HAP-1 (cell line): ENCODE measurements at regions not wholly inside any gene's neighbourhood (a gene's known extent, or its start where the extent isn't known, plus 50 kb on each side); places are given as distances from the start of the nearest gene placed in this dataset.
"Not testable (repeated sequence)": the region's sequence is repeated elsewhere in the genome, so short reads cannot be mapped to it uniquely, and the experiment has no call there.

Experiments used
- DNase-seq, 2 experiments: peaks; one replicate each; pipeline ENCODE4 v3.0.0-alpha.2; 2016 to 2020; ENCODE audit warnings: low spot score in 2 of 2
- H3K27me3 ChIP-seq: fragments of 250-450 bp; sonication (Bioruptor Pico); 2 replicates; pipeline ENCODE4 v1.5.1; 2020; ENCODE audit warnings: low read depth, mild to moderate bottlenecking, moderate library complexity
- H3K36me3 ChIP-seq: fragments of 250-450 bp; sonication (Bioruptor Pico); replicated peaks from 2 replicates; pipeline ENCODE4 v1.5.1; 2020; ENCODE audit warnings: mild to moderate bottlenecking
- H3K4me1 ChIP-seq: fragments of 250-450 bp; sonication (Bioruptor Pico); 2 replicates; pipeline ENCODE4 v1.5.1; 2020; ENCODE audit warnings: mild to moderate bottlenecking
- H3K4me3 ChIP-seq: fragments of 250-450 bp; sonication (Bioruptor Pico); 2 replicates; pipeline ENCODE4 v1.5.1; 2020; ENCODE audit warnings: mild to moderate bottlenecking, moderate library complexity
- H3K9me3 ChIP-seq: fragments of 250-450 bp; sonication (Bioruptor Pico); 2 replicates; pipeline ENCODE4 v1.5.1; 2020; ENCODE audit warnings: mild to moderate bottlenecking, moderate library complexity
- in situ Hi-C: fragments of 300-500 bp; cut with MboI; formaldehyde crosslinking; loops from 3 replicates; pipeline ENCODE4 v1.14.3; 2020; ENCODE audit warnings: low sequenced_read_pairs, inconsistent platforms, mixed read lengths

GRCh38 chr12:131333621-131334440 is 377.1 kb upstream of the SFSWAP start:
- H3K27me3 ChIP-seq = no peaks in the 10 kb centered on the region
- in situ Hi-C loops = no loop called here
- H3K4me1 ChIP-seq = no peaks in the 10 kb centered on the region

GRCh38 chr12:131334835-131335234 is 376.1 kb upstream of the SFSWAP start:
- Histone ChIP-seq H3K9me3 (no peaks in the 10 kb centered on the region), H3K4me1 (no peaks in the 10 kb centered on the region), H3K36me3 (no peaks in the 10 kb centered on the region), H3K4me3 (no peak overlapping the region), H3K27me3 (no peaks in the 10 kb centered on the region)
- no peak for DNase-seq
- in situ Hi-C loops = no loop called here

More at GRCh38 chr12:131333621-131334440, 377.1 kb upstream of the SFSWAP start:
- Histone ChIP-seq H3K4me3 (no peak overlapping the region), H3K36me3 (no peaks in the 10 kb centered on the region), H3K9me3 (no peaks in the 10 kb centered on the region)
- no peak for DNase-seq

- no peak for DNase-seq
- H3K36me3 ChIP-seq = no peaks in the 10 kb centered on the region
- no peaks in the 10 kb centered on the region for H3K4me1 ChIP-seq
- no peaks in the 10 kb centered on the region for H3K9me3 ChIP-seq
- H3K27me3 ChIP-seq = no peaks in the 10 kb centered on the region
- in situ Hi-C loops = no loop called here
- H3K4me3 ChIP-seq = no peak overlapping the region
Measured at GRCh38 chr12:131335456-131335855, 375.4 kb upstream of the SFSWAP start.

GRCh38 chr12:131337861-131338260 is 373.0 kb upstream of the SFSWAP start:
- DNase-seq, H3K36me3 ChIP-seq, in situ Hi-C loops, H3K9me3 ChIP-seq, H3K4me1 ChIP-seq, H3K4me3 ChIP-seq, H3K27me3 ChIP-seq: not testable (repeated sequence)

GRCh38 chr12:131340616-131341210 is 370.2 kb upstream of the SFSWAP start:
- in situ Hi-C loops = no loop called here
- no peak for DNase-seq

GRCh38 chr12:131341608-131342007 is 369.3 kb upstream of the SFSWAP start:
- DNase-seq = not testable (repeated sequence)

More at GRCh38 chr12:131340616-131341210, 370.2 kb upstream of the SFSWAP start:
- no peaks in the 10 kb centered on the region for H3K36me3 ChIP-seq
- H3K4me1 ChIP-seq = no peaks in the 10 kb centered on the region
- H3K9me3 ChIP-seq = no peaks in the 10 kb centered on the region
- H3K4me3 ChIP-seq = no peak overlapping the region
- H3K27me3 ChIP-seq = no peaks in the 10 kb centered on the region

GRCh38 chr12:131343436-131343835 is 367.5 kb upstream of the SFSWAP start:
- DNase-seq, H3K9me3 ChIP-seq, H3K36me3 ChIP-seq, H3K4me3 ChIP-seq, H3K27me3 ChIP-seq, in situ Hi-C loops, H3K4me1 ChIP-seq: not testable (repeated sequence)

More at GRCh38 chr12:131341608-131342007, 369.3 kb upstream of the SFSWAP start:
- in situ Hi-C loops, H3K27me3 ChIP-seq, H3K9me3 ChIP-seq, H3K4me1 ChIP-seq, H3K4me3 ChIP-seq, H3K36me3 ChIP-seq: not testable (repeated sequence)

- H3K4me3 ChIP-seq, H3K27me3 ChIP-seq, H3K9me3 ChIP-seq, H3K36me3 ChIP-seq, H3K4me1 ChIP-seq, DNase-seq, in situ Hi-C loops: not testable (repeated sequence)
Measured at GRCh38 chr12:131344715-131345520, 366.0 kb upstream of the SFSWAP start.

- Histone ChIP-seq H3K27me3 (no peaks in the 10 kb centered on the region), H3K4me1 (no peaks in the 10 kb centered on the region), H3K36me3 (no peaks in the 10 kb centered on the region), H3K4me3 (no peak overlapping the region), H3K9me3 (no peaks in the 10 kb centered on the region)
- in situ Hi-C loops = no loop called here
- DNase-seq = no peak
Measured at GRCh38 chr12:131345521-131346436, 365.1 kb upstream of the SFSWAP start.

- no peak overlapping the region for H3K4me3 ChIP-seq
- H3K4me1 ChIP-seq = no peaks in the 10 kb centered on the region
- H3K27me3 ChIP-seq = no peaks in the 10 kb centered on the region
- H3K9me3 ChIP-seq = no peaks in the 10 kb centered on the region
- no peaks in the 10 kb centered on the region for H3K36me3 ChIP-seq
- no peak for DNase-seq
- in situ Hi-C loops = no loop called here
Measured at GRCh38 chr12:131346555-131347344, 364.1 kb upstream of the SFSWAP start.

- no peaks in the 10 kb centered on the region for H3K9me3 ChIP-seq
- no peaks in the 10 kb centered on the region for H3K36me3 ChIP-seq
- no peak for DNase-seq
- in situ Hi-C loops = no loop called here
- no peaks in the 10 kb centered on the region for H3K4me1 ChIP-seq
- H3K27me3 ChIP-seq = no peaks in the 10 kb centered on the region
- no peak overlapping the region for H3K4me3 ChIP-seq
Measured at GRCh38 chr12:131347345-131347714, 363.6 kb upstream of the SFSWAP start.

- Histone ChIP-seq H3K4me3 (no peak overlapping the region), H3K9me3 (no peaks in the 10 kb centered on the region), H3K4me1 (no peaks in the 10 kb centered on the region), H3K27me3 (no peaks in the 10 kb centered on the region), H3K36me3 (no peaks in the 10 kb centered on the region)
- no peak for DNase-seq
- in situ Hi-C loops = no loop called here
Measured at GRCh38 chr12:131347732-131348131, 363.2 kb upstream of the SFSWAP start.

- Histone ChIP-seq H3K27me3 (no peaks in the 10 kb centered on the region), H3K36me3 (no peaks in the 10 kb centered on the region), H3K4me1 (no peaks in the 10 kb centered on the region), H3K4me3 (no peak overlapping the region), H3K9me3 (no peaks in the 10 kb centered on the region)
- no peak for DNase-seq
- in situ Hi-C loops = no loop called here
Measured at GRCh38 chr12:131348231-131348630, 362.7 kb upstream of the SFSWAP start.
